ENCODE measurements at regions not wholly inside any gene's neighbourhood (a gene's known extent, or its start where the extent isn't known, plus 50 kb on each side); places are given as distances from the start of the nearest gene placed in this dataset.

GRCh38 chr10:113329121-113329596 lies 223.7 kb upstream of the HABP2 start:
- DNase-seq = no peak

- DNase-seq = no peak
These were observed 220.9 kb upstream of the HABP2 start for GRCh38 chr10:113331961-113332360.

DNA sequence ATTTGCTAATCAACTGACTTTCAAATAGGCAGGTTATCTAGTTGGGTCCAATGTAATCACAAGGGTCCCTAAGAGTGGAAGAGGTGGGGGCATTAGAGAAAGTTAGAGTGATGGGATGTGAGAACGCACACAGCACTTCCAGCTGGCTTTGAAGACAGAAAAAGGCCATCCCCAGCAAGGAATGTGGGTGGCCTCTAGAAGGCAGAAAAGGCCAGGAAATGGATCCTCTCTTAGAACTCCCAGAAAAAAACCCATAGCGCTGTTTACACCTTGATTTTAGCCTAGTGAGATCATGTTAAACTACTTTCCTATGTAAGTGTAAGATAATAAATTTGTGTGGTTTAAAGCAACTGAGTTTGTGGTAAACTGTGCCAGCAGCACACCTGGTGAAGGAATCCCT lies 219.5 kb upstream of the HABP2 start:
- no peak for DNase-seq

DNA sequence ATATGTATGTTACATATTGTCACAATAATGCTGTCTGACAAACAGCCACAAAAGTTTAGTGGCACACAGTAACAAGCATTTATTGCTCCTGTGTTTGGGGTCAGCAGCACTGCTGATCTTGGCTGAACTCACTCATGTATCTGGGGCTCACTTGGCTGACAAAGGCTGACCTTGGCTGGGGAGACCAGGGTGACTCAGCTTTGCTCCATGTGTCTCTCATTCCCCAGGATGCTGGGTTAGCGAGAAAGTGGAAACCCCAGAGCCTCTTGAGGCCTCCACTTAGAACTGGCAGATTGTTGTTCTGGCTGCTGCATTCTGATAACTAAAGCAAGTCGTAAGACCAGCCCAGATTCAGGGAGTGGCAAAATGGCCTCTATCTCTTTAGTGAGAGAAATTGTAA lies 217.3 kb upstream of the HABP2 start:
- no peak for DNase-seq

GRCh38 chr10:113336549-113337130 lies 216.2 kb upstream of the HABP2 start:
- DNase-seq = no peak

- DNase-seq = no peak
These were observed 215.7 kb upstream of the HABP2 start for GRCh38 chr10:113337142-113337541.

GRCh38 chr10:113339121-113339520 lies 213.7 kb upstream of the HABP2 start:
- no peak for DNase-seq

- DNase-seq = no peak
These were observed 212.6 kb upstream of the HABP2 start for GRCh38 chr10:113340282-113340681.

DNA sequence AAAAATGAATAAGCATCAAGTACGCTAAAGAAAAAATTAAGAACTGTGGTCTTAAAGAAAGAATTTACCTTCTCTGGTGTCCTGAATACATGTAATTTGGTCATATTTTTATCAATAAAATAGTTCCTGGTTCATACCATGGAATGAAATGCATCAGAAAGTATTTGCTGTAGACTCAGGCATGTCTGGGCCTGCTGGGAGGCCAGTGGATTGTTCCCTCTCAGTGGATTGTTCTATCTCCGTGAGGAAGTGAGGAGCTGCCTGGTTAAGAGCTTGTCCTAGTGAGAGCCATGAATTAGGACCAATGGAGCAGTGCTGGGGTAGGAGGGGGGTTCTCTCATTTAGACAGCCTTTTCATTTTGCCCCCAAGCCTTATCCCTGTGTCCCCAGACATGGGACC lies 211.7 kb upstream of the HABP2 start:
- no peak for DNase-seq

- DNase-seq = no peak
These were observed 206.8 kb upstream of the HABP2 start for GRCh38 chr10:113345826-113346624.

DNA sequence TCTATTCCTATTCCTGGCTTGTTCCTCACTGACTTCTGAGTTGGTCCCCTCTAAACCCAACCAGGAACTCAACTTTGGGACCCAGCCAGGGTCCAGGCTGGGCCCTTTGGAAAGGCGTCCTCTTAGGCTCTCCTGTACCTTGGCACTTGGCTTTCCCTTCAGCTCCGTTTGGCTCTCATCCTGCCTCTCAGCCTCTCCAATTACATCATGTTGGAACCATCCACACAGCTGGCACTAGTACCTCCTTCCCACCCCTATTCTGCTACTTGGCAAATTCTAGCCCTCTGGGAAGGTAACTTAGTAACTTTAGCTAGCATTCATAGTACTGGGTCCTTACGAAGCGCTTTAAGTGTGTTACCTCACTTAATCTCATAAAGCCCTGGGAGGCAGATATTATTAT lies 205.3 kb upstream of the HABP2 start:
- peak; percentile 59 for DNase-seq

DNA sequence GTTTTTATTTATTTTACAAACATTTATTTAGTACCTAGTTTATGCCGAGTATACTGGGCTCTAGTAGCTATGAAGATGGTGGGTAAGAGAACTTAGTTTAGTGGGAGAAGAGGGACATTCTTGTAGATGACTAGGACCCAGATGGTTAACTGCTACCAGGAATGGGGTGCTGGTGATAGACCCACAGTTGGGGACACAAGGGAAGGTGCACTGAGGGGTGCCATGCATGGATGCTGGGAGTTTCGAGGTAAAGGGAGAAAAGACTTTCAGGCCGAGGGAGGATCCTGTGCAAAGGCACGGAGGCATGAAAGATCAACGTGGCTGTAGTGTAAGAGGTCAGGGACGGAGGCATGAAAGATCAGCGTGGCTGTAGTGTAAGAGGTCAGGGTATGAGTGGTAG lies 204.2 kb upstream of the HABP2 start:
- DNase-seq = no peak

- DNase-seq = no peak
These were observed 202.4 kb upstream of the HABP2 start for GRCh38 chr10:113350311-113351040.

- DNase-seq = no peak
These were observed 198.1 kb upstream of the HABP2 start for GRCh38 chr10:113354711-113355110.

DNA sequence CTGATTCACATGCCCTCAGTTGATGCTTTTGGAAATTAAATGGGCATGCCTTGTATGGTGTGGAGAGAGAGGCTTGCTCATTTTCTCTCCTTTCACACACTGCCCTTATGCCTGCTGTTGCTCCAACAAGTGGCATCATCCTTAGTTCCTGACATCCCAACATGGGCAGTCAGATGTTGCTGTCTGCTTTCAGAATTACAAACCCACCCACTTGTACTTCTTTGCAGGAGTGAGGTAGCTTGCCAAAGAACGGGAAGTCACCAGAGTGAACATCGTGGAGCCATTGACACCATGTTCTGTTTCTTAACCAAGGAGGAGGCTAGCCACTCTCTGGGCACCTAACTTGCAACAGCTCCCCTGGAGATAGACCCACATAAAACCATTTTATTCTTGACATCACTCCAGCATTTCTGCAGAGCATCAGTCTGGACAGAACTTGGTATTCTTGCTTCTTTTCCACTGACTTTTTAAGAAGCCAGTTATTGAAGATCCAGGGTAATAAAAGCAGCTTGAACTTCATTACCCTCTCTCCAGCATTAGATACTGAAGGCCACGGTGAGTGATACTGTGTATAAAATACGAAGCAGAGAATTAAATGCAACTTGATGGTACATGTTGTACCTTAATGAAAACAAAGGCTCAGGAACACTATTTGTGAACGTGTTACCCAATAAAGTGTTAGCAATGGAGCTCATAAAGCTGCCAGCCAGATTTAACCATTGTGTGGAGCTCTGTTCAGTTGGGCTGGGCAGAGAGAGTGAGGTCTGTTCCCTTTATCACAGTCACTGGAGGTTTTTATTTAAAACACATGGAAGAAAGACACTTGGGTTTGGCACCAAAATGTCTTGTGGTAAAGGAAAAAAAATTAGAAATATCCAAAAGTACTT lies 195.8 kb upstream of the HABP2 start:
- no peak for DNase-seq

GRCh38 chr10:113357681-113358300 lies 195.1 kb upstream of the HABP2 start:
- DNase-seq = no peak

DNA sequence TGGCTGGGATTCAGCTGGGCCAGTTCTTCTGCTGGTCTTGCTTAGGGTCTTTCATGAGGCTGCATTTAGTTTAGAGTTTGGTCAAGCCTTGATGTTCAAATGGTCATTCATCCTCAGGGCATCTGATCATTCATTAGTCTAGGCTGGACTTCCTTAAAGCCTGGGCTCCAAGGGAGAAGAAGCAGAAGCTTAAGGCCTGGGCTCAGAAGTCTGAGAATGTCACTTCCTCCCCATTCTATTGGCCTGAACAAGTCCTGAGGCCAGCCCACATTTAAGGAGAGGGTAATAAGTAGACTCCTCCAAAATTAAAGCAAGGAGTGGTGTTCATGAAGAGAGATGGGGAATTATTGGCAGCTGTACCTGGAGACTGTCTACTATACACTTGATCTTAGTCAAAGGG lies 193.2 kb upstream of the HABP2 start:
- no peak for DNase-seq

- no peak for DNase-seq
These were observed 192.0 kb upstream of the HABP2 start for GRCh38 chr10:113360870-113361269.

DNA sequence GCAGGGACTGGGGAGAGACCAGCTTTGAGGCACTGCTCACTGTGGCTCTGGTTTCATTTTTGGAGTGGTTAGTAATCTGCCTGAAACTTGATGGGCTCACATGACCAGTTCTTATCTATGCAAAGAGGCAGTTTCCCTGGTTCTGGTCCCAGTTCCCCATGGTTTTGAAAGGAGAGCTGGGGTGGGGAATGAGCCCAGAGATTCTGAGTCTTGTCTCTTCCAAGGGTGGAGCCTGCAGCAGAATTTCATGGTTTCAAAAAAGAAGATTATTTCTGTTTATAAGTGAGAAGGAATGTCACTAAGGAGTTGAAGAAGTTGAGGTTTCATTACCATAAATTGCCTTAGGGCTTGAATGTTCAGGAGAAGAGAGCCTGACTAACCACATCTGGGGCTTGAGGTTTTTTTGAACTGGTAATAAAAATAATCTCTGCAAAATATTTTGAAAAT lies 190.2 kb upstream of the HABP2 start:
- no peak for DNase-seq

DNA sequence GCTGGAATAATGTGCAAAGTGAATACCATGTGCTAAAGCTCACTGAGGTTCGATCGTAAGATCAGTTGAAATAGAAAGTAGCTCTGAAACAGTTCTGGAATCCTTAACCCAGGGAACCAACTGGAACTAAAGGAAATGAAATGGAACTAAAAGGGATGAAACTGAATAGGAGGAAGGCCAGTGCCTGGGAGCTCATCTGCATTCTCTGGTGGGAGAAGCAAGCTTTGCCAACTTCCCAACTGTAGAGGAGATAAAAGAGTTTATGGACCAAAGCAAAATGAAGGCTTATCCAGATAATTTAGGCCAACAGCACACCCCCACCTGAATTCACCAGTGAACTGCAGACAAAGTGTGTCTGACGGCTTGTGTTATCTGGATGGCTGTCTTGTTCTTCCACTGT lies 188.6 kb upstream of the HABP2 start:
- DNase-seq = no peak

- no peak for DNase-seq
These were observed 184.0 kb upstream of the HABP2 start for GRCh38 chr10:113368666-113369364.

DNA sequence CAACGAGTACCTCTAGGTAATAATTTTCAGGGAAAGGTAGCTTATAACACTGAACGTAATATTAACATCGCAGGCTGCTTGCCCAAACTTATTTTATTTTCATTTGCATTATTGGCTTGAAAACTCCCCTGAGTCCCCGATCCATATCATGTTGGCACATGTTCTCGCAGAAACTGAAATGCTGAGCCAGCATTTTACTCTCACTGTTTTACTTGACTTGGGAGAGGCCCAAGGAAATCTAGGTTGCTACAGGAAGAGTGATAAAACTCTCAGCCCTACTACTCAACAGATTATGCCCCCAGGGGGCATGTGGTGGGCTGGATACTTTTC lies 183.5 kb upstream of the HABP2 start:
- no peak for DNase-seq

Measured in femur (tissue), 1 donor.